ENCODE measurements at regions not wholly inside any gene's neighbourhood (a gene's known extent, or its start where the extent isn't known, plus 50 kb on each side); places are given as distances from the start of the nearest gene placed in this dataset.

- Mint-ChIP-seq H3K27me3 (ENCODE audit: insufficient read depth, unreplicated experiment) (no peaks in the 10 kb centered on the region), H3K4me3 (ENCODE audit: unreplicated experiment) (no peak overlapping the region), H3K27ac (ENCODE audit: low read depth, unreplicated experiment) (no peak overlapping the region), H3K36me3 (ENCODE audit: insufficient read depth, unreplicated experiment) (no peaks in the 10 kb centered on the region), H3K9me3 (ENCODE audit: unreplicated experiment) (peaks cover 33% of the 10 kb centered on the region), H3K4me1 (ENCODE audit: insufficient read depth, unreplicated experiment) (no peaks in the 10 kb centered on the region)
- no peak for DNase-seq (ENCODE audit: unreplicated experiment)
- intact Hi-C loops (cut with micrococcal nuclease), result no loop called here
- POLR2A ChIA-PET, result no interaction called here
- BruUV-seq (replicated peaks), result no TSS peak
- CTCF ChIA-PET, result interaction anchor here (0.6 kb wide), 1 partner anchor 1873 kb away, joined by 4 read pairs; no protein-coding TSS in a partner anchor
- TF ChIP-seq, protein P1, sequence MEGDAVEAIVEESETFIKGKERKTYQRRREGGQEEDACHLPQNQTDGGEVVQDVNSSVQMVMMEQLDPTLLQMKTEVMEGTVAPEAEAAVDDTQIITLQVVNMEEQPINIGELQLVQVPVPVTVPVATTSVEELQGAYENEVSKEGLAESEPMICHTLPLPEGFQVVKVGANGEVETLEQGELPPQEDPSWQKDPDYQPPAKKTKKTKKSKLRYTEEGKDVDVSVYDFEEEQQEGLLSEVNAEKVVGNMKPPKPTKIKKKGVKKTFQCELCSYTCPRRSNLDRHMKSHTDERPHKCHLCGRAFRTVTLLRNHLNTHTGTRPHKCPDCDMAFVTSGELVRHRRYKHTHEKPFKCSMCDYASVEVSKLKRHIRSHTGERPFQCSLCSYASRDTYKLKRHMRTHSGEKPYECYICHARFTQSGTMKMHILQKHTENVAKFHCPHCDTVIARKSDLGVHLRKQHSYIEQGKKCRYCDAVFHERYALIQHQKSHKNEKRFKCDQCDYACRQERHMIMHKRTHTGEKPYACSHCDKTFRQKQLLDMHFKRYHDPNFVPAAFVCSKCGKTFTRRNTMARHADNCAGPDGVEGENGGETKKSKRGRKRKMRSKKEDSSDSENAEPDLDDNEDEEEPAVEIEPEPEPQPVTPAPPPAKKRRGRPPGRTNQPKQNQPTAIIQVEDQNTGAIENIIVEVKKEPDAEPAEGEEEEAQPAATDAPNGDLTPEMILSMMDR (IDR thresholded peaks at IDR 0.05; ENCODE audit: unreplicated experiment), result no peak
Observed at GRCh38 chr2:6704077-6704476, 161.6 kb downstream of the CMPK2 start.

DNA sequence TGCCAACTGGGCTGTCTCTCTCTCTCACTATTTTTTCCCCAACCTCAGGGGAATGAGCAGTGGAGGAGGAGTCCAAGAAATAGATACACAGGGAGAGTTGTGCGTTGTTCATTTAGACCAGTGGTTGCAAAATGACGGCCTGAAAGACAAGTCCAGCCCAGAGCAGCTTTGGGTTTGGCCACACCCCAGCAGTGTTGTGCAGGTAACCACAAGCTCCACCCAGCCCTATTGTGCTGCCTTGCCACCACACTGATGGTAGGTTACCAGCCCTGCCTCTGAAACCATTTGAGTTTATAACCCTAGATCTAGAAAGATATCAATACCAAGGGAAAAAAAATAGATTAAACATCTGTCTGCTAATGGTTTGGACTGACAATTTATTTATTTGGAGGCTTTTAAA lies 144.3 kb downstream of the CMPK2 start:
- no TSS peak for BruUV-seq (replicated peaks)
- intact Hi-C loops (cut with micrococcal nuclease), result no loop called here
- DNase-seq (ENCODE audit: unreplicated experiment), result no peak
- H3K4me3 Mint-ChIP-seq (ENCODE audit: unreplicated experiment), result no peak overlapping the region
- POLR2A ChIA-PET, result no interaction called here
- peaks cover 7% of the 10 kb centered on the region for H3K36me3 Mint-ChIP-seq (ENCODE audit: insufficient read depth, unreplicated experiment)
- H3K9me3 Mint-ChIP-seq (ENCODE audit: unreplicated experiment), result peaks cover 6% of the 10 kb centered on the region
- H3K27me3 Mint-ChIP-seq (ENCODE audit: insufficient read depth, unreplicated experiment), result no peaks in the 10 kb centered on the region
- H3K27ac Mint-ChIP-seq (ENCODE audit: low read depth, unreplicated experiment), result no peak overlapping the region
- peaks cover 7% of the 10 kb centered on the region for H3K4me1 Mint-ChIP-seq (ENCODE audit: insufficient read depth, unreplicated experiment)
- TF ChIP-seq, protein P1 (IDR thresholded peaks at IDR 0.05; ENCODE audit: unreplicated experiment), result no peak
- CTCF ChIA-PET, result no interaction called here

DNA sequence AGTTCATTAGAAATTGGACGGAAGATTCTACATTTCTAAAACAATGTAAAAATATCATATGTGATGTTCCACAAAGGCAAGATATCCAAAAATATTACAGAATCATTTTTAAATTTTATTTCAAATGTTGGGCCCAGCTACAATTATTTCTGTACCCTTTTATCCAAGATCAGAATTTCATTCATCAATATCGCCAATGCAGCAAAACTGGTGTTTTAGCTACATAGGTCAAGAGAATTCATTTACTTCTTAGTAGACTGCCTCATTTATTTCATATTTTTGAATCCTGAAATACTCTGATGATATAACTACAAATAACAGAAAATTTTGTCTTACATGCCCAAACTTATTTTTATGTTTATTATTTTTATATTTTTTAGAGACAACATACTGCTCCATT lies 143.1 kb downstream of the CMPK2 start:
- Mint-ChIP-seq H3K36me3 (ENCODE audit: insufficient read depth, unreplicated experiment) (peaks cover 7% of the 10 kb centered on the region), H3K4me1 (ENCODE audit: insufficient read depth, unreplicated experiment) (peaks cover 7% of the 10 kb centered on the region), H3K27ac (ENCODE audit: low read depth, unreplicated experiment) (no peak overlapping the region), H3K4me3 (ENCODE audit: unreplicated experiment) (no peak overlapping the region), H3K27me3 (ENCODE audit: insufficient read depth, unreplicated experiment) (no peaks in the 10 kb centered on the region), H3K9me3 (ENCODE audit: unreplicated experiment) (peaks cover 5% of the 10 kb centered on the region)
- TF ChIP-seq, protein P1 (IDR thresholded peaks at IDR 0.05; ENCODE audit: unreplicated experiment), result no peak
- intact Hi-C loops (cut with micrococcal nuclease), result no loop called here
- DNase-seq (ENCODE audit: unreplicated experiment), result no peak
- BruUV-seq (replicated peaks), result no TSS peak
- ChIA-PET CTCF (interaction anchor here (0.9 kb wide), 1 partner anchor 9 kb away, joined by 3 read pairs; no protein-coding TSS in a partner anchor), POLR2A (interaction anchor here (1.2 kb wide), 1 partner anchor 66 kb away, joined by 4 read pairs; no protein-coding TSS in a partner anchor)

DNA sequence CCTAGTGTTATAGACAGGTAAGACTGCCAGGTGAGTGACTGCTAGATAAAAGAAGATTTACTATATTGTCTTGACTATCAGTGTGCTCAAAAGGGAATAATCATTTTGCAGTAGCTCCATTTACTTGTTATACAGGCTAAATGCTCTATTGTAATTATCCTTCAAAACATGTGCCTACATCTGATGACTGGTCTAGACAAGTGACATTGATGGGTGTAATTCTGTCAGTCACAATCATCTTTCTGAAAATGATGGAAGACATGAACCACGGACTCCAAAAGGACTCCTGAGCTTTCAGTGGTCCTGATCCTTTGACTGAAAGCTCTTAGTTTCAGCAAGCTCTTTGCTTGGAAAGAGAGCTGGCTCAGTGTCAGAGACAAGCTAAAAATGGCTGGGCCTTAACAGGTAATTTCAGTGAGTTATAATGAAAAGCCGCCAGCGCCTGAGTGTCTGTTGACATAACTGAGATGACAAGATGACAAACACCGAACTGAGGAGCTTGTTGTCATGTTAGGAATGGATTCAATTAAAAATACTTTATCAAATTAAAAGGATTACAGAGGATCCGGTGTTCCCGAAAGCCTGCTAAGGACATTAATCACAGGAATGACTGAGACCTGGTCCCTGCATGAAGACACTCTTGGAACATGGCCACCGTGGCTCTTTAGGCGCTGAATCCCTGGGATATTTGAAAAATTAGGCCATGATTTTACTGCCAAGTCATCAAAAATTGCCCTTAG lies 141.7 kb downstream of the CMPK2 start:
- Mint-ChIP-seq H3K9me3 (ENCODE audit: unreplicated experiment) (no peaks in the 10 kb centered on the region), H3K4me1 (ENCODE audit: insufficient read depth, unreplicated experiment) (peaks cover 7% of the 10 kb centered on the region), H3K4me3 (ENCODE audit: unreplicated experiment) (no peak overlapping the region), H3K27me3 (ENCODE audit: insufficient read depth, unreplicated experiment) (no peaks in the 10 kb centered on the region), H3K36me3 (ENCODE audit: insufficient read depth, unreplicated experiment) (peaks cover 7% of the 10 kb centered on the region), H3K27ac (ENCODE audit: low read depth, unreplicated experiment) (peak overlapping the region; percentile 34)
- TF ChIP-seq, protein P1 (IDR thresholded peaks at IDR 0.05; ENCODE audit: unreplicated experiment), result no peak
- ChIA-PET CTCF (interaction anchor here (1.2 kb wide), 2 partner anchors 48 to 506 kb away, joined by 3 to 4 read pairs; no protein-coding TSS in a partner anchor), POLR2A (interaction anchor here (0.6 to 1.5 kb wide), 2 partner anchors 10 to 19 kb away, joined by 3 to 4 read pairs; no protein-coding TSS in a partner anchor)
- DNase-seq (ENCODE audit: unreplicated experiment), result peak; percentile 24
- BruUV-seq (replicated peaks), result no TSS peak
- intact Hi-C loops (cut with micrococcal nuclease), result no loop called here

All from MCF 10A (cell line).